Activated CD8-positive, alpha-beta T cell treated with anti-CD3 and anti-CD28 coated beads, Interleukin-2, amount 10 ng/mL, durations not matched to agents 7 days and 5 days (primary cell): ENCODE measurements at regions not wholly inside any gene's neighbourhood (a gene's known extent, or its start where the extent isn't known, plus 50 kb on each side); places are given as distances from the start of the nearest gene placed in this dataset.

Experiments
- ATAC-seq: fragments of 150-1000 bp; cut with Tn5 transposase; one replicate; pipeline ENCODE4 v1.10.0; 2021; ENCODE audit warnings: moderate library complexity
- CTCF ChIA-PET: fragments of 350-600 bp; sonication (Branson Sonifier 250); formaldehyde crosslinking; loops from one replicate; lab custom pipeline; 2021; ENCODE audit warnings: antibody characterized with exemption; lab: Charles Lee
- POLR2A ChIA-PET: fragments of 350-600 bp; sonication (Branson Sonifier 250); formaldehyde crosslinking; loops from one replicate; lab custom pipeline; 2021; ENCODE audit warnings: antibody characterized with exemption; lab: Charles Lee
- DNase-seq: peaks from one replicate; pipeline ENCODE4 v3.0.0-alpha.2; 2020
- H3K27ac Mint-ChIP-seq: one replicate; pipeline ENCODE4 v1.8.0; 2021; ENCODE audit warnings: mild to moderate bottlenecking, mixed read lengths
- H3K27me3 Mint-ChIP-seq: one replicate; pipeline ENCODE4 v1.8.0; 2021; ENCODE audit warnings: low read depth, mixed read lengths
- H3K36me3 Mint-ChIP-seq: one replicate; pipeline ENCODE4 v1.8.0; 2021; ENCODE audit warnings: low read depth, mixed read lengths
- H3K4me1 Mint-ChIP-seq: one replicate; pipeline ENCODE4 v1.8.0; 2021; ENCODE audit warnings: low read depth, mixed read lengths
- H3K4me3 Mint-ChIP-seq: one replicate; pipeline ENCODE4 v1.8.0; 2021; ENCODE audit warnings: mild to moderate bottlenecking, mixed read lengths
- H3K9me3 Mint-ChIP-seq: one replicate; pipeline ENCODE4 v1.8.0; 2022; ENCODE audit warnings: mixed read lengths; ENCODE audit not compliant: insufficient read depth

- no peak for ATAC-seq
- POLR2A ChIA-PET: no interaction called here
- no peak overlapping the region for H3K4me3 Mint-ChIP-seq
- no peaks in the 10 kb centered on the region for H3K36me3 Mint-ChIP-seq
- peaks cover 1% of the 10 kb centered on the region for H3K9me3 Mint-ChIP-seq
- peaks cover 19% of the 10 kb centered on the region for H3K27me3 Mint-ChIP-seq
- no peak overlapping the region for H3K27ac Mint-ChIP-seq
- no peak for DNase-seq
- H3K4me1 Mint-ChIP-seq: no peaks in the 10 kb centered on the region
- CTCF ChIA-PET: interaction anchor here (2.2 kb wide), 1 partner anchor 11 kb away, joined by 5 read pairs; no protein-coding TSS in a partner anchor
Observed at GRCh38 chr3:150194957-150195356, 213.1 kb upstream of the TSC22D2 start.

- POLR2A ChIA-PET: no interaction called here
- ATAC-seq: no peak
- Mint-ChIP-seq H3K27ac (no peak overlapping the region), H3K4me1 (no peaks in the 10 kb centered on the region), H3K4me3 (no peak overlapping the region), H3K36me3 (no peaks in the 10 kb centered on the region), H3K9me3 (peaks cover 5% of the 10 kb centered on the region), H3K27me3 (peaks cover 22% of the 10 kb centered on the region)
- DNase-seq: no peak
- CTCF ChIA-PET: no interaction called here
Observed at GRCh38 chr3:150194513-150194912, 213.6 kb upstream of the TSC22D2 start.

GRCh38 chr3:150184426-150185071 is 213.9 kb upstream of the PFN2 start:
- H3K4me1 Mint-ChIP-seq: no peaks in the 10 kb centered on the region
- DNase-seq (no peak), ATAC-seq (no peak)
- peaks cover 18% of the 10 kb centered on the region for H3K27me3 Mint-ChIP-seq
- ChIA-PET POLR2A (interaction anchor here (0.6 kb wide), 1 partner anchor 213 kb away, joined by 3 read pairs; no protein-coding TSS in a partner anchor), CTCF (interaction anchor here (0.7 to 3.2 kb wide), 12 partner anchors 9 to 305 kb away, joined by 3 to 72 read pairs (median 4); no protein-coding TSS in a partner anchor)
- no peak overlapping the region for H3K4me3 Mint-ChIP-seq
- no peaks in the 10 kb centered on the region for H3K36me3 Mint-ChIP-seq
- no peaks in the 10 kb centered on the region for H3K9me3 Mint-ChIP-seq
- no peak overlapping the region for H3K27ac Mint-ChIP-seq

- Mint-ChIP-seq H3K27ac (no peak overlapping the region), H3K4me1 (no peaks in the 10 kb centered on the region), H3K4me3 (no peak overlapping the region), H3K36me3 (no peaks in the 10 kb centered on the region), H3K27me3 (peaks cover 18% of the 10 kb centered on the region), H3K9me3 (no peaks in the 10 kb centered on the region)
- CTCF ChIA-PET: interaction anchor here (0.7 to 3.2 kb wide), 12 partner anchors 10 to 304 kb away, joined by 3 to 72 read pairs (median 4); no protein-coding TSS in a partner anchor
- POLR2A ChIA-PET: interaction anchor here (0.6 kb wide), 1 partner anchor 212 kb away, joined by 3 read pairs; no protein-coding TSS in a partner anchor
- DNase-seq (peak; percentile 59), ATAC-seq (peak; percentile 96)
Observed at GRCh38 chr3:150183678-150184425, 213.2 kb upstream of the PFN2 start.

- Mint-ChIP-seq H3K4me3 (no peak overlapping the region), H3K27ac (no peak overlapping the region), H3K27me3 (peaks cover 7% of the 10 kb centered on the region), H3K36me3 (no peaks in the 10 kb centered on the region), H3K9me3 (no peaks in the 10 kb centered on the region), H3K4me1 (no peaks in the 10 kb centered on the region)
- POLR2A ChIA-PET: no interaction called here
- no peak for DNase-seq
- CTCF ChIA-PET: no interaction called here
- ATAC-seq: no peak
Observed at GRCh38 chr3:150180334-150180733, 209.6 kb upstream of the PFN2 start.

GRCh38 chr3:150179330-150179729 is 208.6 kb upstream of the PFN2 start:
- no peak for DNase-seq
- H3K4me3 Mint-ChIP-seq: no peak overlapping the region
- no peaks in the 10 kb centered on the region for H3K4me1 Mint-ChIP-seq
- H3K27me3 Mint-ChIP-seq: peaks cover 11% of the 10 kb centered on the region
- no peaks in the 10 kb centered on the region for H3K36me3 Mint-ChIP-seq
- ChIA-PET CTCF (interaction anchor here (2.0 kb wide), 1 partner anchor 212 kb away, joined by 5 read pairs; no protein-coding TSS in a partner anchor), POLR2A (no interaction called here)
- no peak for ATAC-seq
- no peak overlapping the region for H3K27ac Mint-ChIP-seq
- no peaks in the 10 kb centered on the region for H3K9me3 Mint-ChIP-seq

GRCh38 chr3:150177673-150178381 is 207.1 kb upstream of the PFN2 start:
- H3K4me1 Mint-ChIP-seq: no peaks in the 10 kb centered on the region
- no peak for ATAC-seq
- H3K4me3 Mint-ChIP-seq: no peak overlapping the region

GRCh38 chr3:150174179-150174578 is 203.5 kb upstream of the PFN2 start:
- no peak for ATAC-seq
- ChIA-PET POLR2A (no interaction called here), CTCF (interaction anchor here (1.0 kb wide), 1 partner anchor 10 kb away, joined by 4 read pairs; no protein-coding TSS in a partner anchor)
- Mint-ChIP-seq H3K4me3 (no peak overlapping the region), H3K27me3 (peaks cover 9% of the 10 kb centered on the region), H3K9me3 (no peaks in the 10 kb centered on the region), H3K36me3 (no peaks in the 10 kb centered on the region), H3K27ac (no peak overlapping the region), H3K4me1 (no peaks in the 10 kb centered on the region)
- no peak for DNase-seq

More at GRCh38 chr3:150177673-150178381, 207.1 kb upstream of the PFN2 start:
- Mint-ChIP-seq H3K27ac (no peak overlapping the region), H3K27me3 (peaks cover 15% of the 10 kb centered on the region), H3K9me3 (no peaks in the 10 kb centered on the region), H3K36me3 (no peaks in the 10 kb centered on the region)
- no peak for DNase-seq
- ChIA-PET POLR2A (no interaction called here), CTCF (interaction anchor here (2.0 kb wide), 1 partner anchor 210 kb away, joined by 5 read pairs; no protein-coding TSS in a partner anchor)

- CTCF ChIA-PET: interaction anchor here (0.9 to 1.1 kb wide), 2 partner anchors 10 to 12 kb away, joined by 3 read pairs; no protein-coding TSS in a partner anchor
- Mint-ChIP-seq H3K36me3 (no peaks in the 10 kb centered on the region), H3K27me3 (peaks cover 9% of the 10 kb centered on the region), H3K4me3 (no peak overlapping the region), H3K27ac (no peak overlapping the region), H3K4me1 (no peaks in the 10 kb centered on the region), H3K9me3 (no peaks in the 10 kb centered on the region)
- ATAC-seq (no peak), DNase-seq (no peak)
- POLR2A ChIA-PET: no interaction called here
Observed at GRCh38 chr3:150172356-150172755, 201.7 kb upstream of the PFN2 start.

- POLR2A ChIA-PET: no interaction called here
- DNase-seq (no peak), ATAC-seq (no peak)
- Mint-ChIP-seq H3K4me3 (no peak overlapping the region), H3K36me3 (no peaks in the 10 kb centered on the region), H3K27me3 (peaks cover 9% of the 10 kb centered on the region), H3K4me1 (no peaks in the 10 kb centered on the region), H3K9me3 (no peaks in the 10 kb centered on the region), H3K27ac (no peak overlapping the region)
- CTCF ChIA-PET: no interaction called here
Observed at GRCh38 chr3:150170852-150171520, 200.3 kb upstream of the PFN2 start.

- DNase-seq: no peak
- H3K4me3 Mint-ChIP-seq: no peak overlapping the region
- no peak for ATAC-seq
Observed at GRCh38 chr3:150169330-150169940, 198.7 kb upstream of the PFN2 start.

More at GRCh38 chr3:150169330-150169940, 198.7 kb upstream of the PFN2 start:
- POLR2A ChIA-PET: no interaction called here
- Mint-ChIP-seq H3K4me1 (no peaks in the 10 kb centered on the region), H3K27ac (no peak overlapping the region), H3K36me3 (no peaks in the 10 kb centered on the region), H3K27me3 (peaks cover 4% of the 10 kb centered on the region), H3K9me3 (no peaks in the 10 kb centered on the region)
- CTCF ChIA-PET: no interaction called here
